ENCODE measurements at regions not wholly inside any gene's neighbourhood (a gene's known extent, or its start where the extent isn't known, plus 50 kb on each side); places are given as distances from the start of the nearest gene placed in this dataset.

DNA sequence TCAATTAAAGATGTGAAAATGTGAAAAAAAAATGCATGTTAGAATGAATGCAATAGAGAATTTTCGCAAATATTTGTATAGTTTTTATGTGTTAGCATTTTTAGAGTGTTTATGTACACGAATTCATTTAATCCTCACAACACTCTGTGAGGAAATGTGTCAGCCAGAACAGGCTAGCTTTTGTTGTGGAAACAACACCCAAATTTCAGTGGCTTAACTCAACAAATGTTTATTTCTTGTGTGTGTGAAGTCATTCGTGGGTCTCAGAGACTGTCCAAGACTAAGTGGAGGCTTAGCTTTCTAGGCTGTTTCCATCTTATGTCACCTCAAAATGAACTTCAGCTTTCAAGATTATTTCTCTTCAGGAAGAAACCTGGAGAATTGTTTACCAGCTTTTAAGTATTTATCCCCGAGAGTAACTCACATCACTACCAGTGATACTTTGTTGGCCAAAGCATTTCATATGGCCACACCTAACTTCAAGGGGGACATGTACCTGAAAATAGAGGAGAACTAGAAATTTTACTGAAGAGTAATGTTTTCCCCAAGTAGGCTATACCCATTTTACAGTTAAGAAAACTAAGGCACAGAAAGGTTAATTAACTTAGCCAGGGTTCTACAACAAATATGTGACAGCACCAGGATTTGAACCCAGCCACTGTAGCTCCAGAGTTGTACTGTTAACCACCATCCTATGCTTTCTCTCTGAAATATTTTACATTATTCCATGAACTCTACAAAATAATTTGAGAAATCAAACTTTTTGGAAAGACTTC, 306.1 kb downstream of the QKI start:
- intact Hi-C loops (cut with DNase I), result no loop called here
- Histone ChIP-seq H3K27me3 (no peaks in the 10 kb centered on the region), H3K4me3 (no peak overlapping the region), H3K27ac (no peak overlapping the region), H3K9me3 (no peaks in the 10 kb centered on the region), H3K4me1 (peaks cover 0 to 9% (median 3%) of the 10 kb centered on the region in 4 donors), H3K36me3 (no peaks in the 10 kb centered on the region)
- WGBS (ENCODE audit: insufficient coverage, low coverage, low lambda C conversion rate, missing lambda C conversion rate), result 37% methylated on average over 4 of the region's 4 CpGs
- no peak for TF ChIP-seq POLR2A (IDR thresholded peaks at IDR 0.05)
- TF ChIP-seq, protein P1, sequence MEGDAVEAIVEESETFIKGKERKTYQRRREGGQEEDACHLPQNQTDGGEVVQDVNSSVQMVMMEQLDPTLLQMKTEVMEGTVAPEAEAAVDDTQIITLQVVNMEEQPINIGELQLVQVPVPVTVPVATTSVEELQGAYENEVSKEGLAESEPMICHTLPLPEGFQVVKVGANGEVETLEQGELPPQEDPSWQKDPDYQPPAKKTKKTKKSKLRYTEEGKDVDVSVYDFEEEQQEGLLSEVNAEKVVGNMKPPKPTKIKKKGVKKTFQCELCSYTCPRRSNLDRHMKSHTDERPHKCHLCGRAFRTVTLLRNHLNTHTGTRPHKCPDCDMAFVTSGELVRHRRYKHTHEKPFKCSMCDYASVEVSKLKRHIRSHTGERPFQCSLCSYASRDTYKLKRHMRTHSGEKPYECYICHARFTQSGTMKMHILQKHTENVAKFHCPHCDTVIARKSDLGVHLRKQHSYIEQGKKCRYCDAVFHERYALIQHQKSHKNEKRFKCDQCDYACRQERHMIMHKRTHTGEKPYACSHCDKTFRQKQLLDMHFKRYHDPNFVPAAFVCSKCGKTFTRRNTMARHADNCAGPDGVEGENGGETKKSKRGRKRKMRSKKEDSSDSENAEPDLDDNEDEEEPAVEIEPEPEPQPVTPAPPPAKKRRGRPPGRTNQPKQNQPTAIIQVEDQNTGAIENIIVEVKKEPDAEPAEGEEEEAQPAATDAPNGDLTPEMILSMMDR (IDR thresholded peaks at IDR 0.05), result no peak
- ATAC-seq (no peak), DNase-seq (no peak)

DNA sequence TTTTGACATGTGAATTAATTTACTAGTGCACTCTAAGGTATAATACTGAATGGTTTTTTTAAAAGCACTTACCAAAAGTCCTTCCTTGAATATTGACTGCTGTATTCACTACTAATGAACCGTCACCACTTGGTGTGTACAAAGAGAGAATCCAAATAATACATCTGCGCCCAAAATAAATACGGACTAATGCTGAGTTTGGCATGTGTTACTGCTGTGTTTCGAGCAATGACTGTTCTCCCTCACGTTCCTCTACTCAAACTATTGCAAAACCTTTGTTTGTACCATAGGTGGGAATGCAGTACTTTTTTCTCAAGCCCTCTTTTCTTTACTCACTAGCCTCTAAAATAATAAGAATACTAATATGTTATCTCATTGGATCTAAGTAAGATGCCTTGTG, 305.5 kb downstream of the QKI start:
- peaks cover 0 to 9% (median 3%) of the 10 kb centered on the region in 4 donors for H3K4me1 ChIP-seq
- peak; percentile 94 to 99 (median 98) for ATAC-seq
- intact Hi-C loops (cut with DNase I), result no loop called here

DNA sequence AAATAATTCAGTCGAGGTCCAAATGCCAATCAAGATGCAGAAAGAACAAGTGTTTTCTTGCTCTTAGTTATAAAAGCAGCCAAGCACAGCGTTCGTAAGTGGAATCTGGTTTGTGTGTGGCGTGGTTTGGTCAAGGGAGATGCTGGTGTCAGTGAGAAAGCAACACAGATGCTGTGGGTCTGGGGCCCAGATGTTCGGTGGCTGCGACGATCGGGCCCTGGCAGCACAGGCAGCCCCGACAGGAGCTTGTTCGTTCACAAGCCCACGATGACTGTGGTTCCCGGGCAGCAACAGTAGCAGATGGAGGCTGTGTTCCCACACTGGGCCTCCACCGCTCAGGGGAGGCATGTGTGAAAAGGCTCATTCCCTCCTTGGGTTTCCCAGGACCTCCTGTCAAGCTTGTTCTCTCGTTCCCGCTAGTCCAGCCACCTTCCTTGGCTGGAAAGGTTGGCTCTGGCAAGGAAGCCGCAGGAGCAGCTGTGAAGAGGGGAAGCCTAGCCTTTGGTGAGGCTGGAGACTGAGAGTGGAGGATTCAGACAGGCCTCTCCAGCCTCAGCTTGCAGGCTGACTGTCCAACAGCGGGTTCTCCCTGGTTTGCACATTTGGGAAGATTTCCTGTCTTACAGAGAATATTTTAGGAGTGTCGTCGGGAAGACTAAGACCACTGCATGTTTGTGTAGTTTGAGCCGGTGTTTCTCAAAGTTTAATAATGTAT, 304.7 kb downstream of the QKI start:
- intact Hi-C loops (cut with DNase I), result no loop called here
- Histone ChIP-seq H3K4me1 (peaks cover 0 to 9% (median 3%) of the 10 kb centered on the region in 4 donors), H3K4me3 (no peak overlapping the region), H3K9me3 (no peaks in the 10 kb centered on the region), H3K27me3 (no peaks in the 10 kb centered on the region), H3K27ac (no peak overlapping the region), H3K36me3 (no peaks in the 10 kb centered on the region)
- no peak for DNase-seq
- TF ChIP-seq POLR2A (IDR thresholded peaks at IDR 0.05), result no peak
- TF ChIP-seq, protein P1 (IDR thresholded peaks at IDR 0.05), result no peak
- 76% methylated on average over 10 of the region's 20 CpGs for WGBS (ENCODE audit: insufficient coverage, low coverage, low lambda C conversion rate, missing lambda C conversion rate)
- ATAC-seq, result no peak

More for the DNA sequence above, 305.5 kb downstream of the QKI start:
- no peak overlapping the region for H3K4me3 ChIP-seq
- no peaks in the 10 kb centered on the region for H3K9me3 ChIP-seq
- DNase-seq, result no peak
- 21% methylated on average over 5 of the region's 5 CpGs for WGBS (ENCODE audit: insufficient coverage, low coverage, low lambda C conversion rate, missing lambda C conversion rate)
- H3K27ac ChIP-seq, result no peak overlapping the region
- no peaks in the 10 kb centered on the region for H3K27me3 ChIP-seq
- H3K36me3 ChIP-seq, result no peaks in the 10 kb centered on the region
- TF ChIP-seq POLR2A (IDR thresholded peaks at IDR 0.05), result no peak
- TF ChIP-seq, protein P1 (IDR thresholded peaks at IDR 0.05), result no peak

DNA sequence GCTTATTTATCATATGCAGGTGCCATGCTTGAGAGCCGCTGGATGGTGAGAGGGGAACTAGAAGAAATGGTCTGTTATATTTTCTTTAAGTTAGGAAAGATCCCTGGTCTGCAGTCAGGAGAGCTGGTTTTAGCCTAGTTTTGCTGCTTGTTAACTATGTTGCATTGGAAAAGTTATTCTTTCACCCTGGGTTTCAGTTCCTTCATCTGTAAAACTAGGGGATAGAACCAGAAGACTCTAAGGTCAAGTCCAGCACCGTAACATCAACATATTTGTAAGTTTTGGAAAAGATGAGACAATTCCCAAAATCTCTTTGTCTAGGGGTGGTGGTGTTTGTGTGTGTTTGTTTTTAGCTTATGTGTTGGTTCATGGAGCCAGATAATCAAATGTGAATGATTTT, 304.0 kb downstream of the QKI start:
- Histone ChIP-seq H3K9me3 (no peaks in the 10 kb centered on the region), H3K36me3 (no peaks in the 10 kb centered on the region), H3K27ac (no peak overlapping the region), H3K27me3 (no peaks in the 10 kb centered on the region), H3K4me1 (peaks cover 0 to 9% (median 3%) of the 10 kb centered on the region in 4 donors), H3K4me3 (no peak overlapping the region)
- intact Hi-C loops (cut with DNase I), result no loop called here
- TF ChIP-seq POLR2A (IDR thresholded peaks at IDR 0.05), result no peak
- ATAC-seq (no peak), DNase-seq (no peak)
- WGBS (ENCODE audit: insufficient coverage, low coverage, low lambda C conversion rate, missing lambda C conversion rate), result 86% methylated on average over 2 of the region's 2 CpGs
